GM13976 (cell line): ENCODE measurements at regions not wholly inside any gene's neighbourhood (a gene's known extent, or its start where the extent isn't known, plus 50 kb on each side); places are given as distances from the start of the nearest gene placed in this dataset.
"Not testable (repeated sequence)": the region's sequence is repeated elsewhere in the genome, so short reads cannot be mapped to it uniquely, and the experiment has no call there.

Source experiments
- DNase-seq: peaks from one replicate; pipeline ENCODE4 v3.0.0; 2012; ENCODE audit warnings: low spot score
- CTCF ChIP-seq: IDR thresholded peaks from 2 replicates; pipeline ENCODE4 v1.5.1; 2012; ENCODE audit warnings: borderline replicate concordance, mild to moderate bottlenecking; ENCODE audit not compliant: insufficient read depth; ENCODE audit errors: extremely low read depth, missing control alignments, control extremely low read depth
- in situ Hi-C: fragments of 300-500 bp; cut with MboI; formaldehyde crosslinking; loops from one replicate; pipeline ENCODE4 v1.12.0; 2022; ENCODE audit warnings: low sequenced_read_pairs, mixed read lengths, inconsistent platforms; ENCODE audit not compliant: unreplicated experiment

GRCh38 chr10:27328946-27329345, 88.3 kb upstream of the ACBD5 start:
- in situ Hi-C loops, result no loop called here
- DNase-seq, result no peak
- TF ChIP-seq CTCF, result no peak

- DNase-seq, in situ Hi-C loops: not testable (repeated sequence)
Observed at GRCh38 chr10:27326748-27327147, 86.2 kb upstream of the ACBD5 start.

GRCh38 chr10:27319752-27320431, 79.3 kb upstream of the ACBD5 start:
- in situ Hi-C loops, result no loop called here
- peak; percentile 51 for DNase-seq
- TF ChIP-seq CTCF, result no peak

- DNase-seq, in situ Hi-C loops: not testable (repeated sequence)
Observed at GRCh38 chr10:27319139-27319538, 78.5 kb upstream of the ACBD5 start.

- DNase-seq, in situ Hi-C loops: not testable (repeated sequence)
Observed at GRCh38 chr10:27315082-27315481, 74.5 kb upstream of the ACBD5 start.

- in situ Hi-C loops, DNase-seq: not testable (repeated sequence)
Observed at GRCh38 chr10:27313586-27313985, 73.0 kb upstream of the ACBD5 start.

- in situ Hi-C loops, result no loop called here
- DNase-seq, result no peak
- TF ChIP-seq CTCF, result no peak
Observed at GRCh38 chr10:27312854-27313253, 72.3 kb upstream of the ACBD5 start.

- DNase-seq, in situ Hi-C loops: not testable (repeated sequence)
Observed at GRCh38 chr10:27311809-27312208, 71.2 kb upstream of the ACBD5 start.

GRCh38 chr10:27298522-27298850, 57.9 kb upstream of the ACBD5 start:
- in situ Hi-C loops, DNase-seq: not testable (repeated sequence)

- no peak for DNase-seq
- in situ Hi-C loops, result no loop called here
- TF ChIP-seq CTCF, result no peak
Observed at GRCh38 chr10:27297844-27298521, 57.4 kb upstream of the ACBD5 start.

GRCh38 chr10:27296285-27296684, 55.7 kb upstream of the ACBD5 start:
- in situ Hi-C loops, DNase-seq: not testable (repeated sequence)

GRCh38 chr10:27291253-27291895, 50.8 kb upstream of the ACBD5 start:
- DNase-seq, in situ Hi-C loops: not testable (repeated sequence)
